ENCODE measurements at regions not wholly inside any gene's neighbourhood (a gene's known extent, or its start where the extent isn't known, plus 50 kb on each side); places are given as distances from the start of the nearest gene placed in this dataset.

- no peak for DNase-seq (ENCODE audit: low read depth)
Measured at GRCh38 chr19:29292562-29292961, 79.6 kb upstream of the UQCRFS1 start.

- no peak for DNase-seq (ENCODE audit: low read depth)
Measured at GRCh38 chr19:29293292-29293691, 80.3 kb upstream of the UQCRFS1 start.

GRCh38 chr19:29293736-29294342 lies 80.9 kb upstream of the UQCRFS1 start:
- DNase-seq (ENCODE audit: low read depth), result no peak

GRCh38 chr19:29294343-29294811 lies 81.4 kb upstream of the UQCRFS1 start:
- no peak for DNase-seq (ENCODE audit: low read depth)

- DNase-seq (ENCODE audit: low read depth), result no peak
Measured at GRCh38 chr19:29295285-29295684, 82.3 kb upstream of the UQCRFS1 start.

GRCh38 chr19:29297381-29297780 lies 84.4 kb upstream of the UQCRFS1 start:
- DNase-seq (ENCODE audit: low read depth), result no peak

GRCh38 chr19:29299416-29300380 lies 86.7 kb upstream of the UQCRFS1 start:
- DNase-seq (ENCODE audit: low read depth), result no peak

GRCh38 chr19:29302002-29302928 lies 89.3 kb upstream of the UQCRFS1 start:
- no peak for DNase-seq (ENCODE audit: low read depth)

GRCh38 chr19:29303069-29303718 lies 90.2 kb upstream of the UQCRFS1 start:
- DNase-seq (ENCODE audit: low read depth), result no peak

GRCh38 chr19:29303719-29304090 lies 90.8 kb upstream of the UQCRFS1 start:
- no peak for DNase-seq (ENCODE audit: low read depth)

- no peak for DNase-seq (ENCODE audit: low read depth)
Measured at GRCh38 chr19:29305268-29305667, 92.3 kb upstream of the UQCRFS1 start.

- no peak for DNase-seq (ENCODE audit: low read depth)
Measured at GRCh38 chr19:29308977-29309590, 96.1 kb upstream of the UQCRFS1 start.

GRCh38 chr19:29309637-29310036 lies 96.7 kb upstream of the UQCRFS1 start:
- no peak for DNase-seq (ENCODE audit: low read depth)

GRCh38 chr19:29311191-29311790 lies 98.3 kb upstream of the UQCRFS1 start:
- DNase-seq (ENCODE audit: low read depth), result no peak

- DNase-seq (ENCODE audit: low read depth), result no peak
Measured at GRCh38 chr19:29315556-29316190, 102.7 kb upstream of the UQCRFS1 start.

GRCh38 chr19:29318581-29318980 lies 105.6 kb upstream of the UQCRFS1 start:
- DNase-seq (ENCODE audit: low read depth), result no peak

- DNase-seq (ENCODE audit: low read depth), result no peak
Measured at GRCh38 chr19:29320086-29320485, 107.1 kb upstream of the UQCRFS1 start.

GRCh38 chr19:29320618-29321017 lies 107.7 kb upstream of the UQCRFS1 start:
- no peak for DNase-seq (ENCODE audit: low read depth)

GRCh38 chr19:29321116-29321515 lies 108.2 kb upstream of the UQCRFS1 start:
- no peak for DNase-seq (ENCODE audit: low read depth)

GRCh38 chr19:29323021-29323430 lies 110.1 kb upstream of the UQCRFS1 start:
- DNase-seq (ENCODE audit: low read depth), result no peak
